Transverse colon (tissue), 4 donors: ENCODE measurements at regions not wholly inside any gene's neighbourhood (a gene's known extent, or its start where the extent isn't known, plus 50 kb on each side); places are given as distances from the start of the nearest gene placed in this dataset.

Experiments used
- DNase-seq: peaks from one replicate; pipeline ENCODE4 v3.0.0-alpha.2; 2019
- H3K27ac ChIP-seq, 4 donors: fragments of 200-600 bp; sonication (generic); 2 replicates each; pipeline ENCODE4 v1.5.1; 2016 to 2018; ENCODE audit warnings: inconsistent platforms in 4 of 4
- H3K27me3 ChIP-seq: fragments of 200-600 bp; sonication (generic); 2 replicates; pipeline ENCODE4 v1.5.1; 2017; ENCODE audit warnings: inconsistent platforms
- H3K36me3 ChIP-seq, 4 donors: fragments of 200-600 bp; sonication (generic); 2 replicates each; pipeline ENCODE4 v1.5.1; 2017 to 2019; ENCODE audit warnings: inconsistent platforms in 4 of 4
- H3K4me1 ChIP-seq, 4 donors: fragments of 200-600 bp; sonication (generic); 2 replicates each; pipeline ENCODE4 v1.5.1; 2017 to 2020; ENCODE audit warnings: inconsistent platforms in 4 of 4
- H3K4me3 ChIP-seq, 4 donors: fragments of 200-600 bp; sonication (generic); 1 replicate in 1 of 4; 2 replicates in 3 of 4; pipeline versions ENCODE4 v1.5.1 to v1.6.1; 2017 to 2019; ENCODE audit warnings: inconsistent platforms in 4 of 4
- H3K9me3 ChIP-seq, 2 donors: fragments of 200-600 bp; sonication (generic); 2 replicates each; pipeline ENCODE4 v1.5.1; 2017 to 2019; ENCODE audit warnings: inconsistent platforms in 2 of 2
- CTCF ChIP-seq, 5 experiments: fragments of 200-600 bp in 3 of 5; fragments of 450-650 bp in 2 of 5; sonication (generic) in 3 of 5; IDR thresholded peaks; 1 replicate in 2 of 5; 2 replicates in 3 of 5; pipeline ENCODE4 v1.5.1; 2016 to 2017; ENCODE audit warnings: antibody characterized with exemption in 5 of 5, inconsistent platforms in 3 of 5, mild to moderate bottlenecking in 2 of 5, moderate library complexity in 1 of 5
- EP300 ChIP-seq: sonication (generic); formaldehyde crosslinking; IDR thresholded peaks from one replicate; pipeline ENCODE4 v1.6.1; 2017; ENCODE audit warnings: antibody characterized with exemption, low read depth
- POLR2A ChIP-seq: fragments of 450-650 bp; IDR thresholded peaks from one replicate; pipeline ENCODE4 v1.6.1; 2016; ENCODE audit warnings: antibody characterized with exemption, mild to moderate bottlenecking, moderate library complexity
- POLR2AphosphoS5 ChIP-seq, 3 donors: sonication (generic); formaldehyde crosslinking; IDR thresholded peaks; one replicate each; pipeline ENCODE4 v1.6.1; 2016; ENCODE audit warnings: antibody characterized with exemption in 3 of 3
- WGBS, 2 donors: methylation state at CpG; one replicate each; pipeline ENCODE4 v1.1.5; 2018; ENCODE audit warnings: low coverage in 1 of 2; 5-methylcytosine and 5-hydroxymethylcytosine counted together
- in situ Hi-C, 4 donors: fragments of 200-750 bp; cut with MboI; loops; one replicate each; pipeline versions ENCODE4 v1.15.0 to v1.15.1; 2017; ENCODE audit warnings: low sequenced_read_pairs in 3 of 4, low pct_ligation_motif_present in 1 of 4, low pct_unique_long_range_greater_than_20kb in 1 of 4
- intact Hi-C: fragments of 100-400 bp; cut with DNase I; formaldehyde crosslinking; loops from one replicate; pipeline ENCODE4 v1.15.1; 2023; ENCODE audit warnings: low total_unique reads

GRCh38 chr16:54411544-54411943, 125.0 kb upstream of the IRX3 start:
- 41 to 60% methylated on average over 6 to 11 of the region's 11 CpGs for WGBS, 2 donors
- in situ Hi-C loops (no loop called here), intact Hi-C loops (no loop called here)
- TF ChIP-seq POLR2AphosphoS5 (IDR thresholded peaks at IDR 0.05) (no peak), CTCF (IDR thresholded peaks at IDR 0.05) (no peak), EP300 (no peak), POLR2A (no peak)
- peaks cover 26% of the 10 kb centered on the region for H3K27me3 ChIP-seq
- no peaks in the 10 kb centered on the region for H3K4me1 ChIP-seq
- no peak for DNase-seq
- H3K36me3 ChIP-seq, result no peaks in the 10 kb centered on the region
- H3K4me3 ChIP-seq, result no peak overlapping the region
- H3K27ac ChIP-seq, result no peak overlapping the region
- no peaks in the 10 kb centered on the region for H3K9me3 ChIP-seq

DNA sequence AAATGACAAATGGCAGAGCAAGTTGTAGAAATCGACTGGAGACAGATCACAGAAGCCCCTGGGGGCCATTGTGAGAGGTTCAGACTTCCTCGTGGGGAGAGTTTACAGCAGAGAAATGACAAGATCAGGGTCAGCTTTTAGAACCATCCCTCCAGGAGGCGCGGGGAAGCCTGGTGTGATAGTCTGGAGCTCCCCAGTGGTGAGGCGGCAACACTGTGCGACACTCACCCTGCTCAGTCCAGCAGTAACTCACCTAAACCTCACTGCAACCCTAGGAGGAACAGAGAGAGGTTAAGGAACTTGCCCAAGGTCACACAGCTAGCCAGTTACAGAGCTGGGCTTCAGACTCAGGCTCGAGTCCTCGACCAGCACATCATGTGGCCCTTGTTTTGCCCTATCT, 123.4 kb upstream of the IRX3 start:
- no peak for DNase-seq
- in situ Hi-C loops, result no loop called here

DNA sequence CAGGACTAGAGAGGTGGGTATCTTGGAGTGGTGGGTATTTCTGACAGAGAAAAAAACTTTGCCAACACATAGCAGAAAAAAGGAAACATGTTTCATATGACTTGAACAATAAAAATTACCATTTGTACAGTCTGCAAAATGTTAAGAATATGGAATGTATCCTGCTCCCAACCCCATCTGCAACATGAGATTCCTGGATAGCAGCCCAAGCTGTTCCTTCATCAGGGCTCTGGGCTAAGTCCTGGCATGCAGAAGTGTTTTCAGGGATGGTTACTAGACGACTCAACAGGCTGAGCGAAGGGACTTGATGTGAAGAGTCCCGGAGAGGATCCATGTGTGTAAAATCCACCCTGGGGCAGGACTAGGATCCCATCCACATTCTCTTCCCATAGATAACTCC, 121.0 kb upstream of the IRX3 start:
- H3K27ac ChIP-seq, result no peak overlapping the region
- H3K27me3 ChIP-seq, result peaks cover 13% of the 10 kb centered on the region
- no peaks in the 10 kb centered on the region for H3K36me3 ChIP-seq
- no peaks in the 10 kb centered on the region for H3K4me1 ChIP-seq
- intact Hi-C loops (no loop called here), in situ Hi-C loops (no loop called here)
- no peaks in the 10 kb centered on the region for H3K9me3 ChIP-seq
- 80 to 83% methylated on average over 1 to 3 of the region's 3 CpGs for WGBS, 2 donors
- TF ChIP-seq CTCF (IDR thresholded peaks at IDR 0.05), result no peak
- TF ChIP-seq POLR2A, result no peak
- no peak for TF ChIP-seq EP300
- no peak for TF ChIP-seq POLR2AphosphoS5 (IDR thresholded peaks at IDR 0.05)
- DNase-seq, result no peak
- H3K4me3 ChIP-seq, result no peak overlapping the region

More for the DNA sequence above, 123.4 kb upstream of the IRX3 start:
- Histone ChIP-seq H3K4me1 (no peaks in the 10 kb centered on the region), H3K27me3 (peaks cover 21% of the 10 kb centered on the region), H3K27ac (no peak overlapping the region), H3K36me3 (no peaks in the 10 kb centered on the region), H3K9me3 (no peaks in the 10 kb centered on the region), H3K4me3 (no peak overlapping the region)
- 76% methylated on average over 6 of the region's 8 CpGs; no CpG with 5 or more reads in 1 of the 2 donors for WGBS, 2 donors
- no peak for TF ChIP-seq POLR2A
- TF ChIP-seq CTCF (IDR thresholded peaks at IDR 0.05), result no peak
- TF ChIP-seq EP300, result no peak
- no peak for TF ChIP-seq POLR2AphosphoS5 (IDR thresholded peaks at IDR 0.05)
- intact Hi-C loops, result no loop called here

DNA sequence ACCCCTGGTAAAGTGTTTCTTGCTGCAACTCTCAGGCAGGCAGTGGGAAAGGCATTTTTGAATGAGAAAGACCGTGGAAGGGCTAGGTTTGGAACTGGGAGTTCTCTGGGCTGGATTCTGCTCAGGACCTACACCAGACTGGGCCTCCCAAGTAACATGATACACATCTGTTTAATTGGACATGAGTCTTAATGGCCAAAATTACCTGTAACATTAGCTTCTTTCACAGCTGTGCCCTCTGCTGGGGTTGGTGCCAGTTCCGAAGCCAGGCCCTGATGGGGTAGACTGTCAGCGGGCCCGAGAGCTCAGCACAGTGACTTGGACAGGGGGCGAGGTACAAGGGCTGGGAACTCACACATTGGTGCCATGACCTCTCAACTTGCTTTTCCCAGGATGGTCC, 118.9 kb upstream of the IRX3 start:
- intact Hi-C loops (no loop called here), in situ Hi-C loops (no loop called here)
- H3K27me3 ChIP-seq, result no peaks in the 10 kb centered on the region
- H3K36me3 ChIP-seq, result no peaks in the 10 kb centered on the region
- 76% methylated on average over 5 of the region's 5 CpGs; no CpG with 5 or more reads in 1 of the 2 donors for WGBS, 2 donors
- no peak overlapping the region for H3K4me3 ChIP-seq
- no peak overlapping the region for H3K27ac ChIP-seq
- no peaks in the 10 kb centered on the region for H3K9me3 ChIP-seq
- no peak for DNase-seq
- TF ChIP-seq CTCF (IDR thresholded peaks at IDR 0.05), result no peak
- no peak for TF ChIP-seq POLR2AphosphoS5 (IDR thresholded peaks at IDR 0.05)
- TF ChIP-seq POLR2A, result no peak
- TF ChIP-seq EP300, result no peak
- H3K4me1 ChIP-seq, result no peaks in the 10 kb centered on the region
